CD14-positive monocyte (primary cell): ENCODE measurements at regions not wholly inside any gene's neighbourhood (a gene's known extent, or its start where the extent isn't known, plus 50 kb on each side); places are given as distances from the start of the nearest gene placed in this dataset.
A peak's percentile ranks its signal among the peaks of the same experiment; 100 is the strongest.

Experiments used
- DNase-seq, 3 donors: peaks; one replicate each; pipeline ENCODE4 v3.0.0-alpha.2; 2011 to 2022
- H2AFZ ChIP-seq: 2 replicates; pipeline ENCODE4 v1.6.0; 2012; ENCODE audit warnings: mild to moderate bottlenecking, low read depth, low read length, inconsistent platforms; ENCODE audit not compliant: insufficient read depth, poor library complexity, severe bottlenecking
- H3K27ac ChIP-seq, 2 donors: 1 replicate in 1 of 2; 2 replicates in 1 of 2; pipeline ENCODE4 v1.5.1; 2012 to 2013; ENCODE audit warnings: low read length in 2 of 2, control low read depth in 1 of 2, inconsistent platforms in 1 of 2, low read depth in 1 of 2, mild to moderate bottlenecking in 1 of 2
- H3K27me3 ChIP-seq, 2 donors: one replicate each; pipeline versions ENCODE4 v1.6.0 to v1.6.1; 2011 to 2013; ENCODE audit warnings: low read length in 2 of 2; ENCODE audit not compliant: control insufficient read depth in 2 of 2, insufficient read depth in 2 of 2
- H3K36me3 ChIP-seq, 2 donors: replicated peaks in 1 of 2; 1 replicate in 1 of 2; 2 replicates in 1 of 2; pipeline versions ENCODE4 v1.5.1 to v1.6.1; 2012 to 2013; ENCODE audit warnings: low read length in 2 of 2, control low read depth in 1 of 2, inconsistent platforms in 1 of 2, mild to moderate bottlenecking in 1 of 2; ENCODE audit not compliant: insufficient read depth in 2 of 2, control insufficient read depth in 1 of 2
- H3K4me1 ChIP-seq, 2 donors: 1 replicate in 1 of 2; 2 replicates in 1 of 2; pipeline versions ENCODE4 v1.5.1 to v1.6.1; 2012 to 2013; ENCODE audit warnings: low read length in 2 of 2, control low read depth in 1 of 2, inconsistent platforms in 1 of 2, mild to moderate bottlenecking in 1 of 2, moderate library complexity in 1 of 2; ENCODE audit not compliant: insufficient read depth in 2 of 2, control insufficient read depth in 1 of 2
- H3K4me2 ChIP-seq: replicated peaks from 2 replicates; pipeline ENCODE3; 2012; ENCODE audit warnings: low read length, moderate library complexity, mild to moderate bottlenecking; ENCODE audit not compliant: poor library complexity, severe bottlenecking; ENCODE audit errors: extremely low read depth
- H3K4me3 ChIP-seq, 3 experiments: fragments of 200-600 bp in 1 of 3; sonication (generic) in 1 of 3; replicated peaks in 1 of 3; 1 replicate in 2 of 3; 2 replicates in 1 of 3; pipeline ENCODE4 v1.5.1; 2011 to 2013; ENCODE audit warnings: low read length in 3 of 3, mild to moderate bottlenecking in 3 of 3, control low read depth in 2 of 3, low read depth in 2 of 3, inconsistent platforms in 1 of 3, moderate library complexity in 1 of 3
- H3K79me2 ChIP-seq: 2 replicates; pipeline ENCODE4 v1.6.0; 2012; ENCODE audit warnings: mild to moderate bottlenecking, control low read depth, inconsistent platforms, low read length, moderate library complexity; ENCODE audit not compliant: insufficient read depth
- H3K9ac ChIP-seq: 2 replicates; pipeline ENCODE4 v1.6.0; 2017; ENCODE audit warnings: low read length, mild to moderate bottlenecking; ENCODE audit not compliant: insufficient read depth, poor library complexity, severe bottlenecking
- H3K9me3 ChIP-seq, 2 donors: replicated peaks in 1 of 2; 1 replicate in 1 of 2; 2 replicates in 1 of 2; pipeline versions ENCODE4 v1.5.1 to v1.6.1; 2012 to 2013; ENCODE audit warnings: low read length in 2 of 2, control low read depth in 1 of 2; ENCODE audit not compliant: control insufficient read depth in 1 of 2, insufficient read depth in 1 of 2
- H4K20me1 ChIP-seq: 2 replicates; pipeline ENCODE4 v1.6.0; 2012; ENCODE audit warnings: mild to moderate bottlenecking, low read length, control low read depth, moderate library complexity; ENCODE audit not compliant: insufficient read depth
- H3K27ac Mint-ChIP-seq, 7 donors: one replicate each; pipeline ENCODE4 v1.8.0; 2020; ENCODE audit warnings: mild to moderate bottlenecking in 7 of 7, mixed read lengths in 7 of 7, moderate library complexity in 6 of 7, inconsistent platforms in 2 of 7
- H3K27me3 Mint-ChIP-seq, 3 donors: one replicate each; pipeline ENCODE4 v1.8.0; 2021 to 2022; ENCODE audit warnings: low read depth in 3 of 3, mild to moderate bottlenecking in 3 of 3, mixed read lengths in 3 of 3, moderate library complexity in 3 of 3, inconsistent platforms in 1 of 3
- H3K36me3 Mint-ChIP-seq, 2 donors: one replicate each; pipeline ENCODE4 v1.8.0; 2020; ENCODE audit warnings: mixed read lengths in 2 of 2, inconsistent platforms in 1 of 2, mild to moderate bottlenecking in 1 of 2
- H3K4me1 Mint-ChIP-seq: one replicate; pipeline ENCODE4 v1.8.0; 2020; ENCODE audit warnings: mild to moderate bottlenecking, mixed read lengths
- H3K4me3 Mint-ChIP-seq, 2 donors: one replicate each; pipeline ENCODE4 v1.8.0; 2020; ENCODE audit warnings: mild to moderate bottlenecking in 2 of 2, mixed read lengths in 2 of 2, moderate library complexity in 1 of 2
- H3K9me3 Mint-ChIP-seq, 7 donors: one replicate each; pipeline ENCODE4 v1.8.0; 2020 to 2022; ENCODE audit warnings: mixed read lengths in 7 of 7, mild to moderate bottlenecking in 6 of 7, moderate library complexity in 6 of 7, inconsistent platforms in 2 of 7
- WGBS: methylation state at CpG from one replicate; pipeline ENCODE4 v1.1.5; 2013; ENCODE audit warnings: missing lambda C conversion rate; ENCODE audit not compliant: insufficient coverage; 5-methylcytosine and 5-hydroxymethylcytosine counted together
- intact Hi-C, 2 donors: fragments of 100-400 bp; cut with micrococcal nuclease; formaldehyde crosslinking; loops; one replicate each; pipeline versions ENCODE4 v1.15.0 to v1.15.1; 2023
- TF ChIP-seq, protein P1 (sequence below): fragments of 200-600 bp; IDR thresholded peaks from one replicate; pipeline ENCODE4 v1.8.0; 2022; ENCODE audit warnings: antibody characterized with exemption, mild to moderate bottlenecking

GRCh38 chr7:25371972-25372371 lies 143.7 kb upstream of the NPVF start:
- no peak overlapping the region for H3K27ac ChIP-seq
- Mint-ChIP-seq H3K4me3 (no peak overlapping the region), H3K4me1 (no peaks in the 10 kb centered on the region), H3K27ac (no peak overlapping the region), H3K9me3 (peaks cover 2 to 31% (median 15%) of the 10 kb centered on the region in 7 donors), H3K36me3 (no peaks in the 10 kb centered on the region), H3K27me3 (peaks cover 0 to 5% (median 4%) of the 10 kb centered on the region in 3 donors)
- H3K27me3 ChIP-seq = no peaks in the 10 kb centered on the region
- H3K9ac ChIP-seq = no peak overlapping the region
- H4K20me1 ChIP-seq = no peaks in the 10 kb centered on the region
- no peak for DNase-seq
- H3K4me3 ChIP-seq = no peak overlapping the region
- H3K36me3 ChIP-seq = no peaks in the 10 kb centered on the region
- no peak overlapping the region for H3K4me2 ChIP-seq
- H3K9me3 ChIP-seq = peaks cover 3 to 7% of the 10 kb centered on the region in 2 donors
- intact Hi-C loops = no loop called here
- WGBS = no CpG with 5 or more reads among the region's 2 CpGs
- H3K79me2 ChIP-seq = no peaks in the 10 kb centered on the region
- TF ChIP-seq, protein P1, sequence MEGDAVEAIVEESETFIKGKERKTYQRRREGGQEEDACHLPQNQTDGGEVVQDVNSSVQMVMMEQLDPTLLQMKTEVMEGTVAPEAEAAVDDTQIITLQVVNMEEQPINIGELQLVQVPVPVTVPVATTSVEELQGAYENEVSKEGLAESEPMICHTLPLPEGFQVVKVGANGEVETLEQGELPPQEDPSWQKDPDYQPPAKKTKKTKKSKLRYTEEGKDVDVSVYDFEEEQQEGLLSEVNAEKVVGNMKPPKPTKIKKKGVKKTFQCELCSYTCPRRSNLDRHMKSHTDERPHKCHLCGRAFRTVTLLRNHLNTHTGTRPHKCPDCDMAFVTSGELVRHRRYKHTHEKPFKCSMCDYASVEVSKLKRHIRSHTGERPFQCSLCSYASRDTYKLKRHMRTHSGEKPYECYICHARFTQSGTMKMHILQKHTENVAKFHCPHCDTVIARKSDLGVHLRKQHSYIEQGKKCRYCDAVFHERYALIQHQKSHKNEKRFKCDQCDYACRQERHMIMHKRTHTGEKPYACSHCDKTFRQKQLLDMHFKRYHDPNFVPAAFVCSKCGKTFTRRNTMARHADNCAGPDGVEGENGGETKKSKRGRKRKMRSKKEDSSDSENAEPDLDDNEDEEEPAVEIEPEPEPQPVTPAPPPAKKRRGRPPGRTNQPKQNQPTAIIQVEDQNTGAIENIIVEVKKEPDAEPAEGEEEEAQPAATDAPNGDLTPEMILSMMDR = no peak
- H2AFZ ChIP-seq = no peak overlapping the region
- no peaks in the 10 kb centered on the region for H3K4me1 ChIP-seq

DNA sequence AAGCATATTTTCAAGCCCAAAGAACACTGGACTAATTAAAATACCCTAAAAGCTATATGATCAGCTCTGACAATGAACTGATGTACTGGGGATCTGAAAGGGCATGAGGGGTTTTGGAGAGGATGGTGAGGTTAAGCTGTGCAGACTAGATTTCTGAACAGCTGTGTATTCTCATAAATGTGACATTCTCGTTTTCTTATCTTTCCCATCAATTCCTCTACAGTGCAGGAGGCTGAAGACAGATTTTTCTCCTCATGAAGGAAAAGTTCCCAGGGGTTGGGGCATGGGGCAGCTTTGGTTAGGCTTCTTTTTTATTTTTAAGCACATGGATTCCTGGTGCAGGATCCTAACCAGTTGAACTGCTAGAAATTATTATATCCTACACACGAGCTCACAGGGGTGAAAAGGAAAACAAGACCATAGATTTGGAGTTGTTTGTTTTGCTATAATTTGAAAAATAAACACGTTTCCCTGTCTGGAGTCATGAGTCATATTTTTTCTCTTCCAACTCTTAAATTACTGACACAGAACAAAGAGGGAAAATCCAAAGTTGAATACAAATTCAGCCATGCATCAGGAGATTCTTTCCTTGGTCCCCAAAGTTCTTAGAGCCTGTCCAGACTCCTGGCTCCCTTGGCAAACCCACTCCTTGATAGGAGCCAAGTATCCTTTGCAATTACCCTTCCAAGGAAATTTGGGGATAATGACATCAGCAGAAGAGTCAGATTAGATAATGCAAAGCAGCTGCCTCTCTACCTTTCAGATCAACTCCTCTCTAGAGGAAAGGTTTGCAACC lies 147.7 kb upstream of the NPVF start:
- Histone ChIP-seq H3K27me3 (no peaks in the 10 kb centered on the region), H4K20me1 (no peaks in the 10 kb centered on the region), H3K9me3 (peaks cover 3 to 7% of the 10 kb centered on the region in 2 donors), H3K4me2 (no peak overlapping the region), H3K9ac (no peak overlapping the region), H3K27ac (no peak overlapping the region), H3K4me3 (no peak overlapping the region), H3K4me1 (no peaks in the 10 kb centered on the region), H3K36me3 (no peaks in the 10 kb centered on the region), H3K79me2 (no peaks in the 10 kb centered on the region), H2AFZ (no peak overlapping the region)
- no peak overlapping the region for H3K27ac Mint-ChIP-seq
- DNase-seq = no peak
- peaks cover 0 to 4% (median 1%) of the 10 kb centered on the region in 3 donors for H3K27me3 Mint-ChIP-seq
- H3K4me1 Mint-ChIP-seq = no peaks in the 10 kb centered on the region
- intact Hi-C loops = no loop called here
- WGBS = no CpG with 5 or more reads among the region's 3 CpGs
- H3K36me3 Mint-ChIP-seq = no peaks in the 10 kb centered on the region
- peak overlapping the region in 1 of 2 donors; percentile 8 for H3K4me3 Mint-ChIP-seq
- peaks cover 2 to 18% (median 11%) of the 10 kb centered on the region in 7 donors for H3K9me3 Mint-ChIP-seq
- TF ChIP-seq, protein P1 = no peak
